Memory B cell (primary cell): ENCODE measurements at regions not wholly inside any gene's neighbourhood (a gene's known extent, or its start where the extent isn't known, plus 50 kb on each side); places are given as distances from the start of the nearest gene placed in this dataset.

Experiments
- ATAC-seq: fragments of 150-1000 bp; cut with Tn5 transposase; 2 replicates; pipeline ENCODE4 v1.10.0; 2021; ENCODE audit warnings: low read depth, mild to moderate bottlenecking, moderate library complexity
- DNase-seq, 2 donors: peaks; one replicate each; pipeline ENCODE4 v3.0.0; 2022; ENCODE audit warnings: low spot score in 2 of 2
- H3K27ac Mint-ChIP-seq: one replicate; pipeline ENCODE4 v1.8.0; 2022; ENCODE audit warnings: mild to moderate bottlenecking, moderate library complexity, mixed read lengths
- H3K27me3 Mint-ChIP-seq: one replicate; pipeline ENCODE4 v1.8.0; 2022; ENCODE audit warnings: mixed read lengths
- H3K36me3 Mint-ChIP-seq: one replicate; pipeline ENCODE4 v1.8.0; 2022; ENCODE audit warnings: mild to moderate bottlenecking, mixed read lengths
- H3K4me1 Mint-ChIP-seq: one replicate; pipeline ENCODE4 v1.8.0; 2022; ENCODE audit warnings: mixed read lengths
- H3K4me3 Mint-ChIP-seq: one replicate; pipeline ENCODE4 v1.8.0; 2022; ENCODE audit warnings: mild to moderate bottlenecking, moderate library complexity, mixed read lengths
- H3K9me3 Mint-ChIP-seq: one replicate; pipeline ENCODE4 v1.8.0; 2022; ENCODE audit warnings: mixed read lengths

GRCh38 chr1:21341022-21341421, 50.8 kb upstream of the ECE1 start:
- Mint-ChIP-seq H3K9me3 (no peaks in the 10 kb centered on the region), H3K4me1 (peaks cover 70% of the 10 kb centered on the region), H3K27ac (peak overlapping the region; percentile 58), H3K4me3 (no peak overlapping the region), H3K27me3 (no peaks in the 10 kb centered on the region), H3K36me3 (peaks cover 6% of the 10 kb centered on the region)
- ATAC-seq (no peak), DNase-seq (no peak)

DNA sequence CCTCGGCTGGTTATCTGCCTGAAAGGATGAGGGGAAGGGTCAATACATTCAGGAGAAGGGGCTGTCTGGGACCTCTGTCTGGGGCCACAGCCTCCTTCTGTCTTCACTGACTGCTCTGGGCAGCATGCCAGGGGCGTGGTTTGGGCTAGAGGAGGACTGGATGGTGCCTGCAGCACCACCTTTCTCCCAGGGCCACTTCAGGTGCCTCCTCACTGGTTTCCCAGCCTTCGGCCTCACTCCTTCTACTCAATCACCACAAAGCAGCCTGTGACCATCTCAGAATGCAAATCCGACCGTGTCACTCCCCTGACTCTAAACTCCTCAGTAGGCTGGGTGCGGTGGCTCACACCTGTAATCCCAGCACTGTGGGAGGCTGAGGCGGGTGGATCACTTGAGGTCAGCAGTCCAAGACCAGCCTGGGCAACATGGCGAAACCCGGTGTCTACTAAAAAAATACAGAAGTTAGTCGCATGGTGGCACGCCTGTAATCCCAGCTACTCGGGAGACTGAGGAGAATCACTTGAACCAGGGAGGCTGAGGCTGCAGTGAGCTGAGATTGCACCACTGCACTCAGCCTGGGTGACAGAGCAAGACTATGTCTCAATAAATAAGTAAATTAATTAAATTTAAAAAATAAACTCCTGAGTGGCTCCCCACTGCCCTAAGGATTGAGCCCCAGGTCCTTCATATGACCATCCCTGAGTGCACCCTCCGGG, 50.1 kb upstream of the ECE1 start:
- H3K27me3 Mint-ChIP-seq, result no peaks in the 10 kb centered on the region
- H3K9me3 Mint-ChIP-seq, result no peaks in the 10 kb centered on the region
- H3K4me3 Mint-ChIP-seq, result no peak overlapping the region
- peaks cover 6% of the 10 kb centered on the region for H3K36me3 Mint-ChIP-seq
- H3K27ac Mint-ChIP-seq, result peak overlapping the region; percentile 58
- H3K4me1 Mint-ChIP-seq, result peaks cover 74% of the 10 kb centered on the region
- DNase-seq (no peak), ATAC-seq (no peak)
